ENCODE measurements at regions not wholly inside any gene's neighbourhood (a gene's known extent, or its start where the extent isn't known, plus 50 kb on each side); places are given as distances from the start of the nearest gene placed in this dataset.

GRCh38 chr1:60895252-60895651 is 187.1 kb upstream of the NFIA start:
- no peak for TF ChIP-seq CSDC2 (CRISPR knock-in tag; IDR thresholded peaks at IDR 0.05)
- no peak for TF ChIP-seq RARB (CRISPR knock-in tag; IDR thresholded peaks at IDR 0.05)
- no peak for TF ChIP-seq TCF4 (CRISPR knock-in tag; IDR thresholded peaks at IDR 0.05; ENCODE audit: borderline replicate concordance)
- no peak for TF ChIP-seq TSHZ2 (CRISPR knock-in tag; IDR thresholded peaks at IDR 0.05)
- TF ChIP-seq CREB5 (CRISPR knock-in tag; IDR thresholded peaks at IDR 0.05; ENCODE audit: low read depth), result no peak
- no peak for TF ChIP-seq ZNF8 (CRISPR knock-in tag; IDR thresholded peaks at IDR 0.05)
- TF ChIP-seq ZNF565 (CRISPR knock-in tag; conservative IDR thresholded peaks at IDR 0.05; ENCODE audit: low read depth), result no peak
- TF ChIP-seq OSR1 (CRISPR knock-in tag; IDR thresholded peaks at IDR 0.05), result no peak
- no peak for TF ChIP-seq ZFP3 (CRISPR knock-in tag; IDR thresholded peaks at IDR 0.05)
- no peak for ATAC-seq

DNA sequence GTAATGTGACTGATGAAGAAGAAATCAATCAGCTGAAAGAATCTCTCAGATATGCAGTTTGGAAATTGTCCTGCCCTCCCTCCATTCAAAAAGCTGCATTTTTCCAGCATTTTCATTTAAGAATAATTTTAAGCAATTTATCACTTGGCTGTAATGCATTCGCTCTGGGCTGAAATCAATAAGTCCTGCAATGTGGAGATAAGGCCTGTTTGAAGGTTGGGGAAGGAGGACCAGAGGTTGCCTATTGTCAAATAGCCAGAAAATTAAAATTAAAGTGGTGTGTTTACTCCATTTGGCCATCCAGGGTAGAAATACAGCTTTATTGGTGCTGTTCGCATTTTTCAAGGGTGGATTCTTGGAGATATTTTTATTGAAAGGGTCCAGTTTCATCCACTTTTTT is 187.6 kb upstream of the NFIA start:
- TF ChIP-seq OSR1 (CRISPR knock-in tag; IDR thresholded peaks at IDR 0.05) (no peak), PPARA (CRISPR knock-in tag; IDR thresholded peaks at IDR 0.05; ENCODE audit: borderline replicate concordance) (no peak), SNAI2 (CRISPR knock-in tag; IDR thresholded peaks at IDR 0.05) (no peak), ZC3H10 (CRISPR knock-in tag; IDR thresholded peaks at IDR 0.05) (no peak), ZFP3 (CRISPR knock-in tag; IDR thresholded peaks at IDR 0.05) (no peak), ESRRG (CRISPR knock-in tag; IDR thresholded peaks at IDR 0.05) (no peak), GLIS3 (CRISPR knock-in tag; IDR thresholded peaks at IDR 0.05) (no peak), BACH2 (CRISPR knock-in tag; IDR thresholded peaks at IDR 0.05; ENCODE audit: borderline replicate concordance) (no peak), ZNF565 (CRISPR knock-in tag; conservative IDR thresholded peaks at IDR 0.05; ENCODE audit: low read depth) (no peak), POU6F1 (CRISPR knock-in tag; IDR thresholded peaks at IDR 0.05; ENCODE audit: borderline replicate concordance, low read depth) (no peak), ZNF70 (CRISPR knock-in tag; IDR thresholded peaks at IDR 0.05) (no peak)
- no peak for ATAC-seq

GRCh38 chr1:60894130-60894529 is 188.2 kb upstream of the NFIA start:
- ATAC-seq, result no peak
- TF ChIP-seq ZNF70 (CRISPR knock-in tag; IDR thresholded peaks at IDR 0.05), result no peak
- TF ChIP-seq PPARA (CRISPR knock-in tag; IDR thresholded peaks at IDR 0.05; ENCODE audit: borderline replicate concordance), result no peak
- TF ChIP-seq, protein P1, sequence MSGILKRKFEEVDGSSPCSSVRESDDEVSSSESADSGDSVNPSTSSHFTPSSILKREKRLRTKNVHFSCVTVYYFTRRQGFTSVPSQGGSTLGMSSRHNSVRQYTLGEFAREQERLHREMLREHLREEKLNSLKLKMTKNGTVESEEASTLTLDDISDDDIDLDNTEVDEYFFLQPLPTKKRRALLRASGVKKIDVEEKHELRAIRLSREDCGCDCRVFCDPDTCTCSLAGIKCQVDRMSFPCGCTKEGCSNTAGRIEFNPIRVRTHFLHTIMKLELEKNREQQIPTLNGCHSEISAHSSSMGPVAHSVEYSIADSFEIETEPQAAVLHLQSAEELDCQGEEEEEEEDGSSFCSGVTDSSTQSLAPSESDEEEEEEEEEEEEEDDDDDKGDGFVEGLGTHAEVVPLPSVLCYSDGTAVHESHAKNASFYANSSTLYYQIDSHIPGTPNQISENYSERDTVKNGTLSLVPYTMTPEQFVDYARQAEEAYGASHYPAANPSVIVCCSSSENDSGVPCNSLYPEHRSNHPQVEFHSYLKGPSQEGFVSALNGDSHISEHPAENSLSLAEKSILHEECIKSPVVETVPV (CRISPR knock-in tag; IDR thresholded peaks at IDR 0.05), result no peak
- no peak for TF ChIP-seq CSDC2 (CRISPR knock-in tag; IDR thresholded peaks at IDR 0.05)
- TF ChIP-seq, protein P2, sequence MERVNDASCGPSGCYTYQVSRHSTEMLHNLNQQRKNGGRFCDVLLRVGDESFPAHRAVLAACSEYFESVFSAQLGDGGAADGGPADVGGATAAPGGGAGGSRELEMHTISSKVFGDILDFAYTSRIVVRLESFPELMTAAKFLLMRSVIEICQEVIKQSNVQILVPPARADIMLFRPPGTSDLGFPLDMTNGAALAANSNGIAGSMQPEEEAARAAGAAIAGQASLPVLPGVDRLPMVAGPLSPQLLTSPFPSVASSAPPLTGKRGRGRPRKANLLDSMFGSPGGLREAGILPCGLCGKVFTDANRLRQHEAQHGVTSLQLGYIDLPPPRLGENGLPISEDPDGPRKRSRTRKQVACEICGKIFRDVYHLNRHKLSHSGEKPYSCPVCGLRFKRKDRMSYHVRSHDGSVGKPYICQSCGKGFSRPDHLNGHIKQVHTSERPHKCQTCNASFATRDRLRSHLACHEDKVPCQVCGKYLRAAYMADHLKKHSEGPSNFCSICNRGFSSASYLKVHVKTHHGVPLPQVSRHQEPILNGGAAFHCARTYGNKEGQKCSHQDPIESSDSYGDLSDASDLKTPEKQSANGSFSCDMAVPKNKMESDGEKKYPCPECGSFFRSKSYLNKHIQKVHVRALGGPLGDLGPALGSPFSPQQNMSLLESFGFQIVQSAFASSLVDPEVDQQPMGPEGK (CRISPR knock-in tag; IDR thresholded peaks at IDR 0.05; ENCODE audit: borderline replicate concordance), result no peak
- TF ChIP-seq SNAI2 (CRISPR knock-in tag; IDR thresholded peaks at IDR 0.05), result no peak
- no peak for TF ChIP-seq GLIS3 (CRISPR knock-in tag; IDR thresholded peaks at IDR 0.05)
- no peak for TF ChIP-seq ISL1 (CRISPR knock-in tag; IDR thresholded peaks at IDR 0.05)
- no peak for TF ChIP-seq TOX (CRISPR knock-in tag; IDR thresholded peaks at IDR 0.05; ENCODE audit: borderline replicate concordance)
- no peak for TF ChIP-seq ZNF565 (CRISPR knock-in tag; conservative IDR thresholded peaks at IDR 0.05; ENCODE audit: low read depth)
- TF ChIP-seq ARNTL (CRISPR knock-in tag; IDR thresholded peaks at IDR 0.05; ENCODE audit: borderline replicate concordance, low read depth), result no peak
- TF ChIP-seq BACH2 (CRISPR knock-in tag; IDR thresholded peaks at IDR 0.05; ENCODE audit: borderline replicate concordance), result no peak
- no peak for TF ChIP-seq ESRRG (CRISPR knock-in tag; IDR thresholded peaks at IDR 0.05)
- TF ChIP-seq TCF4 (CRISPR knock-in tag; IDR thresholded peaks at IDR 0.05; ENCODE audit: borderline replicate concordance), result no peak
- TF ChIP-seq OSR1 (CRISPR knock-in tag; IDR thresholded peaks at IDR 0.05), result no peak
- no peak for TF ChIP-seq POU6F1 (CRISPR knock-in tag; IDR thresholded peaks at IDR 0.05; ENCODE audit: borderline replicate concordance, low read depth)
- TF ChIP-seq TSHZ2 (CRISPR knock-in tag; IDR thresholded peaks at IDR 0.05), result no peak
